HG02938 (cell line): ENCODE measurements at regions not wholly inside any gene's neighbourhood (a gene's known extent, or its start where the extent isn't known, plus 50 kb on each side); places are given as distances from the start of the nearest gene placed in this dataset.
"Not testable (repeated sequence)": the region's sequence is repeated elsewhere in the genome, so short reads cannot be mapped to it uniquely, and the experiment has no call there.

Source experiments
- ATAC-seq: cut with Tn5 transposase; IDR thresholded peaks from one replicate; pipeline ENCODE4 v1.9.1; 2021; ENCODE audit warnings: mild to moderate bottlenecking, moderate library complexity; ENCODE audit not compliant: unreplicated experiment

- ATAC-seq = no peak
These were observed 72.5 kb downstream of the LHX2 start for GRCh38 chr9:124084087-124084486.

DNA sequence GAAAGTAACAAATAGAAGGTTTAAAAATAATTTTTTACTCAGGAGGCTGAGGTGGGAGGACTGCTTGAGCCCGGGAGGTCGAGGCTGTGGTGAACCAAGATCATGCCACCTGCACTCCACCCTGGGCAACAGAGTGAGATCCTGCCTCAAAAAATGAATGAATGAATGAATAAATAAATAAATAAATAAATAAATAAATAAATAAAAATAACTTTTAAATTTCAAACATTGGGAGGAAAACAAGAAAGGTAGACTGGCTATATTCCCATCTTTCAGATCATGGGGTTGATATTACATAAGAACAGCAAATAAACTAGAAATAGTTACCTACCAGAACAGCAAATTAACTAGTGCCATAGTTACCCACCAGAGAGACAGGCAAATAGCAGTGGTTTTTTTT, 75.7 kb downstream of the LHX2 start:
- no peak for ATAC-seq

- no peak for ATAC-seq
These were observed 76.9 kb downstream of the LHX2 start for GRCh38 chr9:124088476-124088837.

GRCh38 chr9:124089631-124090488, 78.3 kb downstream of the LHX2 start:
- peak; percentile 49 for ATAC-seq

DNA sequence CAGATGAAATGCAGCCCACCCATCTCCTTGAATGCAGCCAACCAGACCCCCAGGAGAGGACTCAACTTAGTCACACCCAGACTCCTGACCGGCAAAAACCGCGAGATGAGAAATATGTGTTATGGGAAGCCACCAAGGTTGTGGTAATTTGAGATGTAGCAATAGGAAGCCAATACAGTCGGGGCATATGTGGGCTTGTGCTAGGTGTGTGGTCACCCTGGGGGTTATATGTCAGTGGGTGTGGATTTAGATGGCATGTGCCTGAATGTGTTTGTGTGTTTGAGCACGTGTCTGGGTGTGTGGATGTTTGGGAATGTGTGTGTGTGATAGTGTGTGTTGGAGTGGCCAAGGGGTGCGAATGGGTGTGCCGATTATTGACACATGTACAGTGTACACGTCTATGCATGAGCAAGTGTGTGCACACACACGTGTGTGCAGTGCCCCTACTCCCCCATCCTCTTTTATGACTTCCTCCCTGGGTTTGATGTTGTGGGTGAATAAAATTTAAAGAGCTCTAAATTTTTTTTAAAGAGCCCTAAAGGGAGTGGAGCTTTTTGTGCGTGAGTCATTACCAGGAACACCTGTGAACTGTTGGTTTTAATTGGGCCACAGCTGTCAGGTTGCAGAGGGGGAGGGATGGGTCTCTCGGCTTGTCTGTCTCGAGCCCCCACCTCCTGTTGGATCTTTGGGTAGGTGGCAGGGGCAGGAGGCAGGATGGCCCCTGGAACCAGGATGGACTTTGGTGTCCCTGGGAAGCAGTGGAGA, 86.8 kb downstream of the LHX2 start:
- no peak for ATAC-seq

GRCh38 chr9:124099860-124100259, 88.3 kb downstream of the LHX2 start:
- ATAC-seq = no peak

DNA sequence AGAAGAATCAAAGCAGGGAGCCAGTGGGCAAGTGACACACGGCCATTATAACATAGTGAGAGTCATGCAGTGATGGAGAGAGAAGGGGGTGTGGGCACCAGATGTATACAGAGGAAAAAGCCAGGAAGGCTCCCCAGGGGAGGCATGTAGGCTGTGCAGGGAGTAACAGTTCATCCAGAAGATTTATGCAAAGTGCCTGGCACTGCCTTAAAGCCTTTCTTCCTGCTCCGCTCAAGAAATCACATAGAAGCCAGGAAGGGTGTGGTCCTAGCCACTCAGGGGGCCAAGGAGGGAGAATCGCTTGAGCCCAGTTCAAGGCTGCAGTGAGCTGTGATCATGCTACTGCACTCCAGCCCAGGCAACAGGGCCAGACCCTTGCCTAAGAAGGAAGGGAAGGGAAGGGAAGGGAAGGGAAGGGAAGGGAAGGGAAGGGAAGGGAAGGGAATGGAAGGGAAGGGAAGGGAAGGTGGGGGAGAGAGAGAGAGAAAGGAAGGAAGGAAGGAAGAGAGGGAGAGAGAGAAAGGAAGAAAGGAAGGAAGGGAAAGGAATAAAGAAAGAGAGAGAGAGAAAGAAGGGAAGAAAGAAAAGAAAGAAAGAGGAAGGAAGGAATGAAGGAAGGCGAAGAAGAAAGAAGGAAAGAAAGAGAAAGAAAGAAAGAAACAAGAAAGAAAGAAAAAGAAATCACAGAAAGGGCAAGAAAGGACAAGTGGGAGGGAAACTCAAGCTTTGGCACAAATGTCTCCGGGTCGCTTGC, 89.8 kb downstream of the LHX2 start:
- ATAC-seq = no peak

DNA sequence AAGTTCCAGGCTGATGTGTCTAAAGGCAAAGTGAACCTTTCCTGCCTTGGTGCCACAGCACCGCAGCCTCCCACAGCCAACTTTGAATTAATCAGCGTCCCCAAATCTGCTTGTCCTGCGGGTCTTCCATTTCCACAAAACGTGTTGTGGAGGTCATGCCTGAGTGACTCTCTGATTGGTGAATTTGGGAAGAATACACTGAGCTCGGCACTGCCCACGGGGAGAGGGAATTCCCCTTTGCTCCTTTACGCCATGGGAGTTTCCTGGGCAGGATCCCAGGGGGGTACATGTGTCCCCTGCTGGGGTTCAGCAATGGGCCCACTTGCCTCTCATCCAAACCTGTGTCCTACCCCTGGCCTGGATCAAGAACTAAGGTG, 90.4 kb downstream of the LHX2 start:
- no peak for ATAC-seq

GRCh38 chr9:124102363-124102762, 90.8 kb downstream of the LHX2 start:
- ATAC-seq = no peak

DNA sequence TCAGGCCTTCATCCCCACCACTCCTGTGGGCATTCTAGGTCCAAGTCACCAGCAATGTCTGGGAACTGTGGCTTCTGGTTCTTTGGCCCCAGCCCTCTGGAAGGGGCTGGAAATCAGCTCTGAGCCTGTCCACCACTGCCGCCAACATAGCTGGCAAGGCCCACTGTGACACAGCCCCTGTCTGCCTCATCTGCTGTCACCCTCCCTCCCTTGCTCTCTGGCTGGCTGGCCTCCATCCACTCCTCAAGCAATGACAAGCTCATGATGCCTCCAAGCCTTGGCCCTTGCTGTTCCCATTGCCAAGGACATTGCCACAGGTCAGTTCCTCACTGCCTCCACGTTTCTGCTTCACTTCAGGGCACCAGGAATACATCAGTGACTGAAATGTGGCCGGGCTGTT, 93.7 kb downstream of the LHX2 start:
- ATAC-seq = no peak

- no peak for ATAC-seq
These were observed 96.6 kb downstream of the LHX2 start for GRCh38 chr9:124108216-124108615.

- ATAC-seq = no peak
These were observed 98.8 kb downstream of the LHX2 start for GRCh38 chr9:124110307-124110915.

DNA sequence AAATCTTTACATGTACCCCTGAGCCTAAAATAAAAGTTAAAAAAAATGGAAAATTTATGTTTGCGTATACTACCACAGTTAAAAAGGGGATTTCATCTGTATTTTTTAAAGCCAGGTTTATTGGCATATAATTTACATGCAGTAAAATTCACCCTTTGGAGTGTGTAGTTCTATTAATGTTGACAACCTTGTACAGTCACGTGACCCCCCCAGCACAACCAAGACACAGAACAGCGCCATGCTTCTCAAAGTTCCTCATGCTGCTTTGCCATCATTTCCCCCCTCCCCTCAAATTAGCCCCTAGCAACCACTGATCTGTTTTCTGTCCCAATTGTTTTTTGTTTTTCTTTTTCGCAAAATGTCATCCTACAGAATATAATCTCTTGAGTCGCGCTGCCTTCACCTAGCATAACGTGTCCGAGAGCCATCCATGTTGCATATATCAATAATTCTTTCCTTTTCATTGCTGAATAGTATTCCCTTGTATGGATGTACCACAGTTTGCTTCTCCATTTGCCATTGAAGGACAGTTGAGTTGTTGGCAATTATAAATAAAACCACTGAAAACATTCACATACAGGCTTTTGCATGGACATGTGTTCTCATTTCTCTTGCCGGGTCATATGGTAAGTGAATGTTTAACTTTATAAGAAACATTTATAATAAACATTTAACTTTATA, 105.3 kb downstream of the LHX2 start:
- ATAC-seq = no peak

DNA sequence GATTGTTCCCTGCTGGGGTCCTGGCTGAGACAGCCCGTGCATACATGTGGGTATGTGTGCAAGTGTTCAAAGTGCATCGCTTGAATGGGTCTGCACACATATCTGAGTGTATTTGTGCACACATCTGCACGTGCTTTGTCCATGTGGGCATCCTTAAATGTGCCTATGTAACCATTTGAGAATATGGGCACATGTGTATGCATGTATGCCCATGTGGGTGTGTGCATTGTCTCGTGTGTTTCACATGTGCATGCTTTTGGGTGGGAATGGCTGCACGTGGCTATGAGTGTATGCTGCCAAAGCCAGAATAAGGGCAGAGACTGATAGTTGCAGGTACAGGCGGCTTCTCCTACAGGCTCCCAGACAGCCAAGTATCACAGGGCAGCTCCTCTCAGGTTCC, 107.3 kb downstream of the LHX2 start:
- no peak for ATAC-seq

DNA sequence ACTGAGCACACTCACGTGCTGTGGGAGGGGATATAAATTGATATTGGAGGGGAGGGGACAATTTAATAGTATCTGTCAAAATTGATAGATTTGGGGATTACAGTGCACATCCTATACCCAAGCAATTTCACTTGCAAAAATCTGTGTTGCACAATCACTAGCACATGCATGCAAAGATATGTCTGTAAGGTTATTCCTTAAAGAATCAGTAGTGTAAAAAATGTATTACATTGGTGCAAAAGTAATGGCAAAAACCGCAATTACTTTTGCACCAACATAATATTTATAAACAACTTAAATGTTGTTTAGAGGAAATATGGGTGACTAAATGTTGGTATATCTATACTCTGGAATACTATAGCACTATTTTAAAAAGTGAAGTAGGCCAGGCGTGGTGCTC, 108.7 kb downstream of the LHX2 start:
- no peak for ATAC-seq

- no peak for ATAC-seq
These were observed 110.2 kb downstream of the LHX2 start for GRCh38 chr9:124121725-124122124.

DNA sequence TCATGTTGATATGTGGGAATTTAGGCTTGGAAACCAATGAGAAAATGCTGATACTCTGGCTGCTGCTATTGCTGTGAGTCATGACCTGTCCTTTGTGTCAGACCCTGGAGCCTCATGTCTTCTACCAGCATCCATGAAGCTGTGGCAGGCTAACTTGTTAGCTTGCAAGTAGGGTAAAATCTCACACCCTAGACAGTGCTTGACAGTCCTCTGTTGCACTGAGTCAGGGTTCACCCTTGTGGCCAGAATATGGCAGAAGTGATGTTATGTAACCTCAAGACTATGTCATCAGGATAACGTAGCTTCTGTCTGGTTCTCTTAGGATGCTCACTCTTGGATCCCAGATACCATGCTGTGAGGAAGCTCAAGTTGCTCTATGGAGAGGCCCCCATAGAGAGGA, 110.8 kb downstream of the LHX2 start:
- no peak for ATAC-seq

DNA sequence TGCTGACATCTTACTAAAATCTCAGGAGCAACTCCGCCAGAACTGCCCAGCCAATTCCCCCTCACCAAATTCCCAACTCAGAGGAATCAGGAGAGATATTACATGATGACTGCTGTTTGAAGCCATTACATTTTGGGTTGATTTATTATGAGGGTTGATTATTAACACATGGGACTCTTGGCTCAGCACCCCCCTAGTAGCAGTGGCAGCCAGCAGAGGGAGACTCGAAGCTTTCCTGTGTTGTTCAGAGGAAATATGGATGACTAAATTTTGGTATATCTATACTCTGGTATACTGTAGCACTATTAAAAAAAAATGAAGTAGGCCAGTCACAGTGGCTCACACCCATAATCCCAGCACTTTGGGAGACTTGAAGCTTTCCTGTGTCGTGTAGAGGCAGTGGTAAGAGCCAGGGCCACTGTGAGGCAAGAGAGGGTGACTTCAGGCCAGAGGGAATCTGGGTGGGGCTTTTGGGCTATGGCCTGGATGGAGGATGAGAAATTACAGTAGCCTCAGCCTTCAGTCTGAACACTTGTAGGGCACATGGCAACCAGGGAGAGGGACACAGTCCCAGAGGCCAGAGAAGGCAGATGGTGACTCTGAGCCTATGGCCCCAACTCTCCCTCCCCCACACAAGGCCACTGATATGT, 111.4 kb downstream of the LHX2 start:
- no peak for ATAC-seq

DNA sequence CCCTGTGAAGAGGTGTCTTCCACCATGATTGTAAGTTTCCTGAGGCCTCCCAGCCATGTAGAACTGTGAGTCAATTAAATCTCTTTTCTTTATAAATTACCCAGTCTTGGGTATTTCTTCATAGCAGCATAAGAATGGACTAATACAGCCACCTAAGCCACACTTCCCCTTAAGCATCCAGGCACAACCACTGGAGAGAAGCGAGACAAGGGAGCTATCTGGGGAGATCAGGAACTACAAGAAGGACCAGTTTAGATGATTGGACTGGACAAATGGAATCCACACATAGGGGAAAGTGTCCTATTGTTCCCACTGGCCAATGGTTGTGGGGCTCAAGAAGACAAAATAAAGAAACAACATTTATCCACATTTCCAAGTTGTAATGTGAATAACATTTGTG, 112.1 kb downstream of the LHX2 start:
- ATAC-seq = not testable (repeated sequence)
